ENCODE measurements at regions not wholly inside any gene's neighbourhood (a gene's known extent, or its start where the extent isn't known, plus 50 kb on each side); places are given as distances from the start of the nearest gene placed in this dataset.

GRCh38 chr17:70577456-70577855 lies 408.1 kb downstream of the KCNJ2 start:
- dilution Hi-C loops (cut with MboI; ENCODE audit: extremely low pct_ligation_motif_present, low sequenced_read_pairs), result no loop called here
- Histone ChIP-seq H3K9ac (replicated peaks; ENCODE audit: extremely low read depth, insufficient read depth, low read length) (no peak overlapping the region), H2AFZ (ENCODE audit: low read depth, low read length) (no peak overlapping the region), H3K36me3 (ENCODE audit: control insufficient read depth in 2 of 2, extremely low read depth in 1 of 2, insufficient read depth in 2 of 2, low read length in 2 of 2) (no peaks in the 10 kb centered on the region), H3K27ac (ENCODE audit: insufficient read depth, low read depth, low read length) (no peak overlapping the region), H3K79me2 (ENCODE audit: control insufficient read depth, insufficient read depth, low read length) (no peaks in the 10 kb centered on the region), H3K9me3 (replicated peaks; ENCODE audit: control insufficient read depth, insufficient read depth, low read length) (no peaks in the 10 kb centered on the region), H3K4me2 (ENCODE audit: insufficient read depth, low read length) (no peak overlapping the region), H3K27me3 (ENCODE audit: control insufficient read depth in 2 of 2, insufficient read depth in 2 of 2, low read length in 2 of 2) (no peaks in the 10 kb centered on the region), H4K20me1 (replicated peaks; ENCODE audit: control insufficient read depth, extremely low read depth, insufficient read depth, low read length) (no peaks in the 10 kb centered on the region), H3K4me1 (ENCODE audit: control insufficient read depth, extremely low read depth, insufficient read depth, low read length) (no peaks in the 10 kb centered on the region), H3K4me3 (replicated peaks in 1 of 3; ENCODE audit: insufficient read depth in 1 of 3, low read depth in 1 of 3, low read length in 3 of 3) (no peak overlapping the region), H3K9me1 (replicated peaks; ENCODE audit: control insufficient read depth, extremely low read depth, insufficient read depth, low read length) (no peaks in the 10 kb centered on the region)
- ChIA-PET CTCF (interaction anchor here (0.8 kb wide), 1 partner anchor 24 kb away, joined by 3 read pairs; no protein-coding TSS in a partner anchor), POLR2A (no interaction called here)
- DNase-seq (ENCODE audit: low read depth, low spot score) (no peak), FAIRE-seq (no peak)
- BruUV-seq (replicated peaks), result no TSS peak
- intact Hi-C loops (cut with micrococcal nuclease), result no loop called here
- TF ChIP-seq EZH2 (IDR thresholded peaks at IDR 0.05; ENCODE audit: borderline replicate concordance, low read depth, low read length, severe bottlenecking) (no peak), POLR2A (IDR thresholded peaks at IDR 0.05; ENCODE audit: low read depth, low read length) (no peak), JUN (IDR thresholded peaks at IDR 0.05; ENCODE audit: borderline replicate concordance, insufficient read depth, insufficient read length, low read depth) (no peak)

GRCh38 chr17:70581459-70581858 lies 412.1 kb downstream of the KCNJ2 start:
- FAIRE-seq (no peak), DNase-seq (ENCODE audit: low read depth, low spot score) (no peak)
- no peak overlapping the region for H2AFZ ChIP-seq (ENCODE audit: low read depth, low read length)
- intact Hi-C loops (cut with micrococcal nuclease), result no loop called here
- no TSS peak for BruUV-seq (replicated peaks)
- no peaks in the 10 kb centered on the region for H3K9me1 ChIP-seq (replicated peaks; ENCODE audit: control insufficient read depth, extremely low read depth, insufficient read depth, low read length)
- H3K36me3 ChIP-seq (ENCODE audit: control insufficient read depth in 2 of 2, extremely low read depth in 1 of 2, insufficient read depth in 2 of 2, low read length in 2 of 2), result no peaks in the 10 kb centered on the region
- no peak overlapping the region for H3K27ac ChIP-seq (ENCODE audit: insufficient read depth, low read depth, low read length)
- H3K79me2 ChIP-seq (ENCODE audit: control insufficient read depth, insufficient read depth, low read length), result no peaks in the 10 kb centered on the region
- TF ChIP-seq MYC (IDR thresholded peaks at IDR 0.05; ENCODE audit: low read depth, low read length) (no peak), EZH2 (IDR thresholded peaks at IDR 0.05; ENCODE audit: borderline replicate concordance, low read depth, low read length, severe bottlenecking) (no peak), MAX (IDR thresholded peaks at IDR 0.05; ENCODE audit: insufficient read depth, insufficient read length) (no peak), JUN (IDR thresholded peaks at IDR 0.05; ENCODE audit: borderline replicate concordance, insufficient read depth, insufficient read length, low read depth) (no peak), FOS (IDR thresholded peaks at IDR 0.05; ENCODE audit: borderline replicate concordance, insufficient read depth, low read length) (no peak), CTCF (IDR thresholded peaks at IDR 0.05; ENCODE audit: extremely low read depth in 1 of 2, insufficient read depth in 1 of 2, low read depth in 1 of 2, low read length in 2 of 2) (no peak)
- no peaks in the 10 kb centered on the region for H4K20me1 ChIP-seq (replicated peaks; ENCODE audit: control insufficient read depth, extremely low read depth, insufficient read depth, low read length)
- no peak overlapping the region for H3K9ac ChIP-seq (replicated peaks; ENCODE audit: extremely low read depth, insufficient read depth, low read length)
- ChIA-PET POLR2A (no interaction called here), CTCF (no interaction called here)
- H3K4me3 ChIP-seq (replicated peaks in 1 of 3; ENCODE audit: insufficient read depth in 1 of 3, low read depth in 1 of 3, low read length in 3 of 3), result no peak overlapping the region
- H3K4me2 ChIP-seq (ENCODE audit: insufficient read depth, low read length), result no peak overlapping the region
- H3K4me1 ChIP-seq (ENCODE audit: control insufficient read depth, extremely low read depth, insufficient read depth, low read length), result no peaks in the 10 kb centered on the region
- no peaks in the 10 kb centered on the region for H3K9me3 ChIP-seq (replicated peaks; ENCODE audit: control insufficient read depth, insufficient read depth, low read length)
- H3K27me3 ChIP-seq (ENCODE audit: control insufficient read depth in 2 of 2, insufficient read depth in 2 of 2, low read length in 2 of 2), result no peaks in the 10 kb centered on the region
- dilution Hi-C loops (cut with MboI; ENCODE audit: extremely low pct_ligation_motif_present, low sequenced_read_pairs), result no loop called here

Data from endothelial cell of umbilical vein (primary cell).